Esophagus muscularis mucosa (tissue), 3 donors: ENCODE measurements at regions not wholly inside any gene's neighbourhood (a gene's known extent, or its start where the extent isn't known, plus 50 kb on each side); places are given as distances from the start of the nearest gene placed in this dataset.

Experiments
- POLR2A ChIP-seq: fragments of 450-650 bp; IDR thresholded peaks from one replicate; pipeline ENCODE4 v1.6.1; 2017; ENCODE audit warnings: antibody characterized with exemption, moderate library complexity, mild to moderate bottlenecking, low read depth
- TF ChIP-seq, protein P1 (sequence below), 3 experiments: fragments of 200-600 bp in 2 of 3; fragments of 450-650 bp in 1 of 3; sonication (generic) in 2 of 3; IDR thresholded peaks; one replicate each; pipeline ENCODE4 v1.5.1; 2017 to 2019; ENCODE audit warnings: antibody characterized with exemption in 3 of 3, mild to moderate bottlenecking in 2 of 3, moderate library complexity in 1 of 3

DNA sequence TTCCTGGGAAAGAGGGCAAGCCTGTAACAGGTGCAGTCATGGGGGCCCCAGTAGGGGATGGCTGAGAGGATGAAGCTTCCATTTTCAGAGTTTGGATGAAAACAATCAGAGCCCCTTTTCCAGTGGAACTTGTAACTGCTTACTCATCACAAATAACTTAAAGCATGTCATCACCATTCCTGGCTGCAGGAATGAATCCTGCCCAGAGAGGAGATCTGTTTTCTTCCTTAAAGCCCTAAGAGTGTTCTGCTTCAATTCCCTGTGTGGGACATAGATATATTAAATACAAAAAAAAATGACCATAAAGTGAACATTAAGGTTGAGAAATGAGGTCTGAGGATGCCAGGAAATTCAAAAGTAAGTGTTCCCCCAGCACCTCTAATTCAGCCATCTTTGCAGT is 183.4 kb upstream of the MEIS1 start:
- TF ChIP-seq, protein P1, sequence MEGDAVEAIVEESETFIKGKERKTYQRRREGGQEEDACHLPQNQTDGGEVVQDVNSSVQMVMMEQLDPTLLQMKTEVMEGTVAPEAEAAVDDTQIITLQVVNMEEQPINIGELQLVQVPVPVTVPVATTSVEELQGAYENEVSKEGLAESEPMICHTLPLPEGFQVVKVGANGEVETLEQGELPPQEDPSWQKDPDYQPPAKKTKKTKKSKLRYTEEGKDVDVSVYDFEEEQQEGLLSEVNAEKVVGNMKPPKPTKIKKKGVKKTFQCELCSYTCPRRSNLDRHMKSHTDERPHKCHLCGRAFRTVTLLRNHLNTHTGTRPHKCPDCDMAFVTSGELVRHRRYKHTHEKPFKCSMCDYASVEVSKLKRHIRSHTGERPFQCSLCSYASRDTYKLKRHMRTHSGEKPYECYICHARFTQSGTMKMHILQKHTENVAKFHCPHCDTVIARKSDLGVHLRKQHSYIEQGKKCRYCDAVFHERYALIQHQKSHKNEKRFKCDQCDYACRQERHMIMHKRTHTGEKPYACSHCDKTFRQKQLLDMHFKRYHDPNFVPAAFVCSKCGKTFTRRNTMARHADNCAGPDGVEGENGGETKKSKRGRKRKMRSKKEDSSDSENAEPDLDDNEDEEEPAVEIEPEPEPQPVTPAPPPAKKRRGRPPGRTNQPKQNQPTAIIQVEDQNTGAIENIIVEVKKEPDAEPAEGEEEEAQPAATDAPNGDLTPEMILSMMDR (IDR thresholded peaks at IDR 0.05) = no peak
- no peak for TF ChIP-seq POLR2A
